ENCODE measurements at regions not wholly inside any gene's neighbourhood (a gene's known extent, or its start where the extent isn't known, plus 50 kb on each side); places are given as distances from the start of the nearest gene placed in this dataset.

GRCh38 chr4:135385830-135386581 is 1184.4 kb upstream of the PABPC4L start:
- intact Hi-C loops (cut with DNase I): no loop called here
- no peaks in the 10 kb centered on the region for H3K4me1 ChIP-seq
- peaks cover 0 to under 1% (median 0%) of the 10 kb centered on the region in 3 donors for H3K9me3 ChIP-seq
- H3K27ac ChIP-seq: no peak overlapping the region
- H3K4me3 ChIP-seq: no peak overlapping the region
- no peak for DNase-seq
- WGBS, 2 donors: 50 to 74% methylated on average over 8 to 9 of the region's 10 CpGs
- no peaks in the 10 kb centered on the region for H3K36me3 ChIP-seq
- no peak for TF ChIP-seq POLR2A (IDR thresholded peaks at IDR 0.05)
- no peak for TF ChIP-seq CTCF (IDR thresholded peaks at IDR 0.05)
- H3K27me3 ChIP-seq: no peaks in the 10 kb centered on the region

GRCh38 chr4:135383356-135384288 is 1182.0 kb upstream of the PABPC4L start:
- Histone ChIP-seq H3K4me1 (no peaks in the 10 kb centered on the region), H3K27me3 (no peaks in the 10 kb centered on the region), H3K27ac (no peak overlapping the region), H3K9me3 (peaks cover 0 to 12% (median 0%) of the 10 kb centered on the region in 3 donors), H3K4me3 (no peak overlapping the region), H3K36me3 (no peaks in the 10 kb centered on the region)
- intact Hi-C loops (cut with DNase I): no loop called here
- TF ChIP-seq POLR2A (IDR thresholded peaks at IDR 0.05) (no peak), CTCF (IDR thresholded peaks at IDR 0.05) (no peak)
- DNase-seq: no peak
- 23 to 24% methylated on average over 1 of the region's 1 CpG for WGBS, 2 donors

- Histone ChIP-seq H3K9me3 (peaks cover 0 to 12% (median 0%) of the 10 kb centered on the region in 3 donors), H3K4me1 (no peaks in the 10 kb centered on the region), H3K36me3 (no peaks in the 10 kb centered on the region), H3K27me3 (no peaks in the 10 kb centered on the region), H3K4me3 (no peak overlapping the region), H3K27ac (no peak overlapping the region)
- WGBS, 2 donors: 53 to 66% methylated on average over 5 to 7 of the region's 7 CpGs
- no peak for DNase-seq
- TF ChIP-seq POLR2A (IDR thresholded peaks at IDR 0.05) (no peak), CTCF (IDR thresholded peaks at IDR 0.05) (no peak)
- intact Hi-C loops (cut with DNase I): no loop called here
These were observed 1180.8 kb upstream of the PABPC4L start for GRCh38 chr4:135382280-135382959.

GRCh38 chr4:135372131-135372530 is 1170.5 kb upstream of the PABPC4L start:
- intact Hi-C loops (cut with DNase I): no loop called here
- no peaks in the 10 kb centered on the region for H3K4me1 ChIP-seq
- H3K27me3 ChIP-seq: no peaks in the 10 kb centered on the region
- TF ChIP-seq POLR2A (IDR thresholded peaks at IDR 0.05): no peak
- no peak for TF ChIP-seq CTCF (IDR thresholded peaks at IDR 0.05)
- H3K27ac ChIP-seq: no peak overlapping the region
- H3K36me3 ChIP-seq: no peaks in the 10 kb centered on the region
- DNase-seq: no peak
- 82 to 89% methylated on average over 11 to 13 of the region's 13 CpGs for WGBS, 2 donors
- H3K4me3 ChIP-seq: no peak overlapping the region
- peaks cover 0 to 7% (median 0%) of the 10 kb centered on the region in 3 donors for H3K9me3 ChIP-seq
